Fibroblast of the aortic adventitia (primary cell): ENCODE measurements at regions not wholly inside any gene's neighbourhood (a gene's known extent, or its start where the extent isn't known, plus 50 kb on each side); places are given as distances from the start of the nearest gene placed in this dataset.

Experiments used
- DNase-seq: peaks from one replicate; pipeline ENCODE4 v3.0.0-alpha.2; 2010; ENCODE audit warnings: low read depth
- H3K4me3 ChIP-seq: 2 replicates; pipeline ENCODE4 v1.5.1; 2011; ENCODE audit warnings: low read depth, mild to moderate bottlenecking, control low read depth, low read length, moderate library complexity
- CTCF ChIP-seq: IDR thresholded peaks from 2 replicates; pipeline ENCODE4 v1.5.1; 2011; ENCODE audit warnings: mild to moderate bottlenecking, low read length, control low read depth, inconsistent platforms; ENCODE audit not compliant: insufficient read depth

DNA sequence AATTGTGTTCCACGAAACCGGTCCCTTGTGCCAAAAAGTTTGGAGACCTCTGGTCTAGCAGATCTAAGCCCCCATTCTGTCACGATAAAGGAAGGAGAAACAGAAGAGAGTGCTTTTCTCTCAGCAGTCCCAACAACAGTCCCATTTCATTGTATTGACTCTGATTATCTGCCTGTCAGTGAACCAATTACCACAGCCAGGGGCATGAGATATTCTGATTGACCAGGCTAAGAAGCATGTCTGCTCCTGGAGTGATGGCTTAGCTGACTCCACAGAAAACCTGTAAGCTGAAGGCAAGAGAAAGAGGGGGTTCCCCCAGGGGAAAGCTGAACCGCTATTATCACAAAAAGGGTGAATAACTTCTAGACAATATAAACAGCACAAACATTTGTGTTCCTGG, 765.4 kb downstream of the SORCS1 start:
- TF ChIP-seq CTCF: no peak

GRCh38 chr10:106396192-106396591, 768.3 kb downstream of the SORCS1 start:
- TF ChIP-seq CTCF: no peak
- no peak overlapping the region for H3K4me3 ChIP-seq
- no peak for DNase-seq

More for the DNA sequence above, 765.4 kb downstream of the SORCS1 start:
- H3K4me3 ChIP-seq: no peak overlapping the region
- DNase-seq: no peak

DNA sequence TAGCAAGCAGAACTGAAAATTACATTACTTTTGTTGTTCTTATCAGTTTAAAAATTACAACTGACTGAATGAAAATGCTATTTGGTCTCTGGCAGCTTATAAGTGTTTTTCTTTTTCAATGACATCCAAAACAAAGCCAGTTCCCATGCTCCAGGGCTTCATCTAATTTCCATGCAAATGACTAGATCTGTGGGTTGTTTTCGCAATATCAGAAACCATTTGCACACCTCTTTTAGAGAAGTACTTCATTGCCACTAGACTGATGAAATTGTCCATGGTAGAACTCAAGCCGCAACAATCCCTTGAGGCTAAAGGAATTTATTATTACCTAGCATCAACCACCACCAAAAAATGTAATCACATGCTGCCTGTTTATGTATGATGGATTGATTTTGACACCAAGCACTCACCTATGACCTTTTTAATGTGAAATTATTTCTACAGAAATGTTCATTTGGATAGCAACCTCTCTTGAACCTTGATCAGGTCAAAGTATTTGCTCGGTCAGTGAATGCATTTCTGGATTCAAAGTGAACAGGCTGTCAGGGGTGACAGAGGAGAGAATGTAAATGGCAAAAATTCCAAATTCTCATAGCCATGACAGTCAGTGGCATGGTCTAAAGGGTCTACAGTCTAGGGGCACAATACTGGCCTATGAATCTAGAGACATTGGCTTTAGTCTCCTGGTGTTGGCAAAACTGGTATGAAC, 769.3 kb downstream of the SORCS1 start:
- DNase-seq: no peak
- no peak overlapping the region for H3K4me3 ChIP-seq
- no peak for TF ChIP-seq CTCF

DNA sequence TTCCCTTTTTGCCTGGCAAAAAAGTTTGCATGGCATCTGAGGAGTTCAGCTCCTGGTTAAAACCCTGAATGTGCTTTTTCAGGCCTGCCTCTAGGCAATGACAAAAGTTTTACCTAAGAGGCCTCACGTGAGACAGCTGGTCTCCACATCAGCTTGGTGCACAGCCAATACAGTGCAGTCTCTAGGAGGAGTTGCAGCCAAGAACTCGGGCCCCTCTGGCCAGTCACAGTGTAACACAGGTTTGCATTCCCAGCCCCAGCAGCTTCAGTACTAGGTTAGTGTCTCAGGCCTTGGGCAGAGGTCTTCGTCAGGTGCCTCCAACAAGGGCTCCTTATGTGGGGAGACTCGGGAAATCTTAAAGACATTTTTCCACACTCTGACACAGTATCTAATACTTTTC, 771.7 kb downstream of the SORCS1 start:
- no peak overlapping the region for H3K4me3 ChIP-seq
- no peak for TF ChIP-seq CTCF
- DNase-seq: no peak

GRCh38 chr10:106387063-106387462, 777.4 kb downstream of the SORCS1 start:
- peak; percentile 40 for DNase-seq
- no peak overlapping the region for H3K4me3 ChIP-seq
- no peak for TF ChIP-seq CTCF

GRCh38 chr10:106384496-106384895, 780.0 kb downstream of the SORCS1 start:
- TF ChIP-seq CTCF: no peak
- DNase-seq: peak; percentile 53
- H3K4me3 ChIP-seq: no peak overlapping the region

GRCh38 chr10:106380706-106381105, 783.8 kb downstream of the SORCS1 start:
- H3K4me3 ChIP-seq: no peak overlapping the region
- TF ChIP-seq CTCF: no peak
- DNase-seq: no peak
